Esophagus mucosa (tissue), 1 donor: ENCODE measurements at regions not wholly inside any gene's neighbourhood (a gene's known extent, or its start where the extent isn't known, plus 50 kb on each side); places are given as distances from the start of the nearest gene placed in this dataset.
A peak's percentile ranks its signal among the peaks of the same experiment; 100 is the strongest.
"Not testable (repeated sequence)": the region's sequence is repeated elsewhere in the genome, so short reads cannot be mapped to it uniquely, and the experiment has no call there.

Experiments
- ATAC-seq: fragments of 200-7000 bp; cut with Tn5 transposase; one replicate; pipeline ENCODE4 v1.9.1; 2020
- donor health status: DM: yes; HTN: yes; CAD: no.

DNA sequence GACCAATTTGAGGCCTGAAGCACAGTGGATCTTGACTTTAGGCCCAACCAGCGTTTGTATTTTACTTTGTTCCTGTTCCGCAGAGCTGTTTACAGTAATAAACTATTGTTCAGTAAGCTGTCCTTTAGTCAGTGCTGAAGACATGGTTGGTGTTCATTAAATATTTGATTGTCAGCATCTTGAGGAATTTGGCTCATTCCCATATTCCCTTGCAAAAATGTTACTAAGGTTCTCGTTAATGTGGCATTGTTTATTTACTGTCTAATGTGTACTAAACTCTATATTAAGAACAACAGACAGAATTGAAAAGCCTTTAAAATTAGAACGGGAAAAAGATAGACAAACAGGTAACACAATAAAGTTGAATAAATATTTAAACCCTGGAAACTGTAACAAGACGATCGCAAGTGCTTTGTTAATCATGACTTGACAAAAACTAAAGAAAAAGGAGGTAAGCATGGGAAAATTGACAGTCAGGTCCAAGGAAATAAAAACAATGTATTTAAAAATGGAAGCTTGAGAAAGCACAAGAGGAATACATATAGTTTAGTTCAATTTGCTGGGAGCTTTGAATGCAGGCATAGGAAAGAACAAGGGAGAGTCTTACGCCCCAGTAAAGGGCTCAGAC, 1060.8 kb upstream of the CRIM1 start:
- no peak for ATAC-seq

GRCh38 chr2:35293261-35293660, 1062.3 kb upstream of the CRIM1 start:
- no peak for ATAC-seq

DNA sequence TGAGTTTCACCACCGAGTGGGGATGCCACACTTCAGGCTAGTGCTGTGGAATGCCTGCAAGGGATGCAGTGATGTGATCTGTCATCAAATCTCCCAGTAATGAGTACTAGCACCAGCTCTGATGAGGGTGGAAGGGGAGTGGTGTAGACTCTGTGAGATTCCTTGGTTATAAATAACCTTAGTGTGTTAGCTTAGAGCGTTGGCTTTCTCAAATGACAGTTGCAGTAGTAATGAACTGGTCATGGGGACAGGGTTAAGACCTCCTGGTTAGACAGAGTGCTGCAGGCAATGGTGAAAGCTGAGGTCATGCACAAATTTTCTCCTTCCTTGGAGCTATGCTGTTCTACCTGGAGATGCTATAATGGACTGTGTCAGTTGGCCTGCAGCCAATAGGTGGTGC, 1063.4 kb upstream of the CRIM1 start:
- no peak for ATAC-seq

DNA sequence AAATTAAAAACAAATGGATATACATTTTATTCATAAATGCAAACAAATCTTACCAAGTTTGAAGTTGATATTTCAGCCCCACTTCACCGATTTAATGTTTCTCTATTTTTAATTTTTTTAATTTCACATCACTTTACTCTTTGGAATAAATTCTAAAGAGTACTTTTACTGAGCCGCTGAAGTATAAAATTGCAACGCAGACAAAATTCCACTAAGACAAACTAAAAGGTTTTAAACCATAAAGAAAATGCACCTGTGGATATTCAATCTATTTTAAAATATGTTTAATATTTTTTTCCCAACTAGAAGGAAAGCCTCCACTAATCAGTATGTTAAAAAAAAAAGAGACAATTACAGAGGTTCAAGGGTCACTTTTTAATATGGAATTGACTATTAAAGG, 1073.9 kb upstream of the CRIM1 start:
- no peak for ATAC-seq

DNA sequence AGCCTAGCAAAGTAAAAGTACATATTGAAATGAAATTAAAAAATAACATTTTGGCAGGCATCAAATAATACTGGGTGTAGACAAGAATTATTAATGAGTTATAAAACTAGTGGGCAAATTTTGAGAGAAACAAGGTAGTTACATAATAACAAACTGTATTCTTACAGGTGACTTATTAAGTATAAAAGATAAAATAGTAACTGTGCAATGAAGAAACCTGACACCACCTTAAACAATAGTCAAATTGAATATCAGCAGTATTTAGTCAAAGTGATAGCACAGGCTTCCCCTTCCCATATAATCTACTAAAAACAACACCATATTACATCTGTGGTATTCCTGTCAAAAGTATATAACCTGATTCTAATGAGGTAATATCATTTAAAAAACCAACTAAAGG, 1099.8 kb upstream of the CRIM1 start:
- ATAC-seq: no peak

DNA sequence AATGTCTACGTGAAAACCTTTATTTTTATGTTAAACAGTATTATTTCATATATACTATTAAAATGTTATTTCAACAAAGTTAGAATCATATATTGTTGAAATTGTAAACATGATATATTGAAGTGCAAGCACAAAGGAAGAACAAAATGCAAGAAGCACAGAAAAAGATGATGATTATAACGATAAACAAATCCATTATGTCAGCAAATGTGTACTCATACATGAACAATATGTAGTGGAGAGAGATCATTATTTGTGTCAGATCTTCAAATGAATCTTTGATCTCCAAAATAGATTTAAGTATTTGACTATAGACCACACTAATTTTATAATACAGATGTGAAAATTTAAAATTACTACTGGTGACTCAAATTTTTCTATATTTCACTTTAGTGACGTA, 1104.4 kb upstream of the CRIM1 start:
- ATAC-seq: no peak

DNA sequence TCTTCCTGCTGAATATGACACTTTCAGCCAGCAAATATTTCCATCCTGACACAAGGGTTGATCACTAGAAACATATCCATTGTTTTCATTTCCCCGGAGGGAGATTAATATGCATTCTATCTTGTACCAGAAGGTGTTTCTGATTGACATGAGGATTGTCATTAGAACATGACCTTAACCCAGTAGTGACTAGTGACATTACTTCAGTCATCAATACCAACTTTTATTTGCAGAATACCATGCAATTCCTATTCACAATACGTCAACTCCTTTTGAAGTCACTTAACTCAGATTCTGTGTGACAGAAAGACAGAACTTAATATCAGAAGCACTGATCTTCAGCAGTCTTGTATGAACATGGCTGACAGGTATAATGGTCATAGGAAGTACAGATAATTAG, 1108.9 kb upstream of the CRIM1 start:
- ATAC-seq: no peak

DNA sequence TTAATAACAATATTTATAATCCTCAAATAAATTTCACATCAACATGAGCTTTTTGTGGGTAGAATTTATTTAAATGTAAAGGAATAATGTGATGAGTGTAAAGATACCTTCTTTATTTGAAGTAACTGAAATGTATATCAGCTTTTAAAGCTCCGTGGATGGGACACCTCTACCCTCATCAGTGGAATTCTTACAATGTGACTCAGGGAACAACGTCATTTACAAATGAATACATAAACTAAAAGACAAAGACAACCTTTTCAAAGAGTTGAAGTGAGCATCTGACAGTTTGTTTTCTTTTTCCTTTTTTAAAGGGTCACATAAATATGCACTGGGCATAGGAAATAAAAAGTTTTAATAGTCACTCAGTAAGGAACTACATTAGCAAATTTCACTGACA, 1127.0 kb upstream of the CRIM1 start:
- ATAC-seq: no peak

- ATAC-seq: peak; percentile 69
These were observed 1135.1 kb upstream of the CRIM1 start for GRCh38 chr2:35220461-35220860.

- ATAC-seq: no peak
These were observed 1150.7 kb upstream of the CRIM1 start for GRCh38 chr2:35204881-35205280.

DNA sequence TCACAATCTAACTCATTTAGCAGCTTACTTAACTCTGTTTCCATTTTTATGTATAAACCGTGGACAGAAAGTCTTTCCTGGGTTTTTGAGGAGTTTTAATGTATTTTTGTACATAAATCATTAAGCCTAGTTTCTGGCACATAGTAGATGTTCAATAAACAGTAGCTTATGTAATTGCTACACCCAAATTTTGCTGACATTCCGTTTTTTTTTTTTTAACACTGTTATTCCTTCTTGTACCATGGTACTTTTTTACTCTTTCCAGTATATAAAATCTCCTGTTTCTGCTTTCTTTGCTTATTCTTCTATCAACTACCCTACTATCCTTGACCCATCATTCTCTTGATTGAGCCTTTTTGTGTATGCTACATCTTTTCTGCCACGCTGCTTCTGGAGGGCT, 1151.3 kb upstream of the CRIM1 start:
- ATAC-seq: no peak

GRCh38 chr2:35199298-35199697, 1156.3 kb upstream of the CRIM1 start:
- no peak for ATAC-seq

GRCh38 chr2:35185861-35186412, 1169.6 kb upstream of the CRIM1 start:
- ATAC-seq: no peak

DNA sequence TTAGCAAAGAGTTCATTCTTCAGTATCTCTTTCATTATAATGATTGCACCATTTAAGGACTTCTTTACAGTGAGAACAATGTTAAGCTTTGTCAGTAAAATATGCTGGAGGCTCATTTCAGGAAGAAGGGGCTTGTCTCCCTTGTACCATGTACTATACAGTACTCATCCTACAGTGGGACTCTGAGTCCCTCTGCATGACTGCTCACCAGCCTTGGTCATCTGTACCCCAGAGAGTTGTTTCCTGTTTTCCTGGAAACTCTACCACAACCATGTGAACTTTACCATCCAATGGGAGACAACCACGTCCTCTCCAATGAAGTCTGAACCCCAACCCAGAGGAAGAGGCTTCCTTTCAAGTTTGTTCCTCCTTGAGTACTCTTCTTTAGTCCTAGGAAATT, 1171.1 kb upstream of the CRIM1 start:
- ATAC-seq: no peak

- ATAC-seq: not testable (repeated sequence)
These were observed 1178.9 kb upstream of the CRIM1 start for GRCh38 chr2:35176726-35177125.

DNA sequence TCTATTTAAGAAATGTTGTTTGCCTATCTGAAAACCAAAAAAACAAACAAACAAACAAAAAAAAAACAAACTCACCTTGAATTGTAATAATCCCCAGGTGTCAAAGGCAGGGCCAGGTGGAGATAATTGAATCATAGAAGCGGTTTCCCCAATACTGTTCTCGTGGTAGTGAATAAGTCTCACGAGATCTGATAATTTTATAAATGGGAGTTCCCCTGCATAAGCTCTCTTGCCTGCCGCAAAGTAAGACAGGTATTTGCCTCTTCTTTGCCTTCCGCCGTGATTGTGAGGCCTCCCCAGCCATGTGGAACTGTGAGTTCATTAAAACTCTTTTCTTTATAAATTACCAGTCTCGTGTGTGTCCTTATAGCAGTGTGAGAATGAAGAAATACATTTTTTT, 1180.7 kb upstream of the CRIM1 start:
- no peak for ATAC-seq

DNA sequence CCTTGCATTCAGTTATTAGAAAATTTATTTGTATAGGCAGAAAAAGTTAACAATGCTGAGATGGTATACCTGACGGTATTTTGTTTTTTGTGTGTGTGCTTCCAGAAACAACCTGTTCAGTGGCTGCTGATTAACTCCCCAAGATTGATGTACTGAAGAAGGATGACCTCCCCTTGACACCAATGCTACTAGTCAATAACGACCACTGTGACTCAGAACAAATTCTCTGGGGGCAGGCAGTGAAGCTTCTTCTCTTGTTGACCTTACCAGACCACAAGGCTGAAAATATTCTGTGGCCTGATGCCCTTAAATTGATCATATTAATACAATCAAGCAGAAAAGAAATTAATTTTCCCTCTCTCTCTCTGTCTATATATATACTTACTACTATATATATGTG, 1182.9 kb upstream of the CRIM1 start:
- ATAC-seq: no peak

DNA sequence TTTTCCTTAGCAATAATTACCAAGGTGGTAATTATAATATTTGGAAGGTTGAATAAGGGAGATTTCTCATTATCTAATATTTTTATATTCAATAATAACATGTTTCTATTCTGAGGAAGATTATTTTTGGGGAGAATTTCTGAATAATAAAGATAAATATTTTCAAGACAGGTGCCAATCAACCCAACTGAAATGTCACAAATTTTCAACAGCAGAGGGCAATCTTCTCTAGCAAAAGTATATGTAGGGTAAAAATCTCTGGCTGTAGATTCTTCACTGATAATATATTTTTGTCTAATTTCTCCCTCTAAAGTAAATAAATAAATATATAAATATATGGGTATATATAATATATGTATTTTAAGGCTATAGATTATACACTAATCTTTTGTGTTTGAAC, 1187.2 kb upstream of the CRIM1 start:
- no peak for ATAC-seq

DNA sequence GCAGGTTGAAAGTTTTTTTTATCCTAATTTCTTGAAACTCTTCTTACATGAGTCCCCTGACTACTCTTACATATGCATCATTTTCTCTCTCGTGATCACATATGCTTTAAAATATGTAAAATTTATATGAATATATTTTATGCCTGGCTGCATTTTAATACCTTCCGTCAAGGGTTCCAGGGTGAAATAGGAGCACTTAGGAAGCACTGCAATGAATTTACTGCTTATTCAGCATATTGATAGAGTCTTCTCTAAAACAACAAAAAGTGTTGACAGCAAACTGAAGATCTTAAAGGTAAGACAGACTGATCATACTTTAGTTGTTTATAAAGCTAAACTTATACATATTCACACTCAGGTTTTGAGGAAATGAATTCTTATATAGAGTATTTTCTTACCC, 1191.6 kb upstream of the CRIM1 start:
- ATAC-seq: no peak

- ATAC-seq: no peak
These were observed 1194.7 kb upstream of the CRIM1 start for GRCh38 chr2:35160871-35161270.

- no peak for ATAC-seq
These were observed 1229.7 kb upstream of the CRIM1 start for GRCh38 chr2:35125871-35126270.

GRCh38 chr2:35125278-35125677, 1230.3 kb upstream of the CRIM1 start:
- ATAC-seq: no peak

DNA sequence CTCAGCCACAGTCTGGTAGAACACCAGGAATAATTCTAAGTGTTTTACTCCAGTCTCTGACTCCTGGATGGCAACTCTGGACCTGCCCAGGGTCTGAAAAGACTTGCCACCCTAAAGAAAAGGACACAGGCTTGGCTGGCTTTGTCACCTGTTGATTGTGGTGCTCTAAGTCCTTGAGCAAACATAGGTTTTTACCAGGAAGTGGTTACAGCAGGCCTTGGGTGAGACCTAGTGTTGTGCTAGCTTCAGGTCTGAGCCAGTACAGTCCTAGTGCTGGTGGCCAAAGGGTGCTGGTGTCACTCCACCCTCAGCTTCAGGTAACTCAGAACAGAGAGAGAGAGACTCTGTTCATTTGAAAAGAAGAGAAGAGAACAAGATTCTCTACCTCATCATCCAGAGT, 1239.4 kb upstream of the CRIM1 start:
- ATAC-seq: peak; percentile 93

DNA sequence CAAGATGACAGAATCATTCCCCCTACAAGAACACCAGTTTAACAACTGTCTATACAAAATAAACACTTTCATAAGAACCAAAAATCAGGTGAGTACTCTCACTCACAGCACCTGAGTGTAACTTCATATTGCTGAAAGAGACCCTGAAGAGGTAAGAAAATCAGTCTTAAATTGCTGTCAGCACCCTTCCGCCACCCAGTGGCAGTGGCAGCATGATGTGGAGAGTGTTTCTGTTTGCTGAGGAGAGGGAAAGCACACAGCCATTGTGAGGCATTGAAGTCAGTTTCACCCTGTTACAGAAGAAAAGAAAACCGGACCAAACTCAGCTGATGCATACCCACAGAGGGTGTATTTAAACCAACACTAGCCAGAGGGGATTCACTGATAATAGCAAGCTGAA, 1240.8 kb upstream of the CRIM1 start:
- peak; percentile 52 for ATAC-seq

DNA sequence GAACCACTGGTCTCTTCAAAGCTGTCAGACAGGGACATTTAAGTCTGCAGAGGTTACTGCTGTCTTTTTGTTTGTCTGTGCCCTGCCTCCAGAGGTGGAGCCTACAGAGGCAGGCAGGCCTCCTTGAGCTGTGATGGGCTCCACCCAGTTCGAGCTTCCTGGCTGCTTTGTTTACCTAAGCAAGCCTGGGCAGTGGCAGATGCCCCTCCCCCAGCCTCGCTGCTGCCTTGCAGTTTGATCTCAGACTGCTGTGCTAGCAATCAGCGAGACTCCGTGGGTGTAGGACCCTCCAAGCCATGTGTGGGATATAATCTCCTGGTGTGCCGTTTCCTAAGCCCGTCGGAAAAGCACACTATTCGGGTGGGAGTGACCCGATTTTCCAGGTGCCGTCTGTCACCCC, 1243.2 kb upstream of the CRIM1 start:
- not testable (repeated sequence) for ATAC-seq
